Activated B cell treated with CpG ODN at 0.5 μM for 24 hours (primary cell): ENCODE measurements at regions not wholly inside any gene's neighbourhood (a gene's known extent, or its start where the extent isn't known, plus 50 kb on each side); places are given as distances from the start of the nearest gene placed in this dataset.

ENCODE experiments used
- ATAC-seq: fragments of 200-7000 bp; cut with Tn5 transposase; one replicate; pipeline ENCODE4 v1.10.0; 2021; ENCODE audit warnings: low read depth, mild to moderate bottlenecking, moderate library complexity
- CTCF ChIA-PET: fragments of 350-600 bp; sonication (Branson Sonifier 250); formaldehyde crosslinking; loops from one replicate; lab custom pipeline; 2021; ENCODE audit warnings: antibody characterized with exemption; lab: Charles Lee
- POLR2A ChIA-PET: fragments of 350-600 bp; sonication (Branson Sonifier 250); formaldehyde crosslinking; loops from one replicate; lab custom pipeline; 2021; ENCODE audit warnings: antibody characterized with exemption; lab: Charles Lee
- DNase-seq: peaks from one replicate; pipeline ENCODE4 v3.0.0; 2022
- H3K27ac Mint-ChIP-seq: one replicate; pipeline ENCODE4 v1.8.0; 2020; ENCODE audit warnings: mixed read lengths
- H3K27me3 Mint-ChIP-seq: one replicate; pipeline ENCODE4 v1.8.0; 2021; ENCODE audit warnings: mixed read lengths
- H3K36me3 Mint-ChIP-seq: one replicate; pipeline ENCODE4 v1.8.0; 2021; ENCODE audit warnings: low read depth, mixed read lengths
- H3K4me1 Mint-ChIP-seq: one replicate; pipeline ENCODE4 v1.8.0; 2021; ENCODE audit warnings: mixed read lengths
- H3K4me3 Mint-ChIP-seq: one replicate; pipeline ENCODE4 v1.8.0; 2020; ENCODE audit warnings: mild to moderate bottlenecking, mixed read lengths
- H3K9me3 Mint-ChIP-seq: one replicate; pipeline ENCODE4 v1.8.0; 2020; ENCODE audit warnings: mixed read lengths
- intact Hi-C: fragments of 100-400 bp; cut with micrococcal nuclease; formaldehyde crosslinking; loops from one replicate; pipeline ENCODE4 v1.15.1; 2024
- TF ChIP-seq, protein P1 (sequence below): fragments of 200-600 bp; IDR thresholded peaks from one replicate; pipeline ENCODE4 v1.8.0; 2022; ENCODE audit warnings: antibody characterized with exemption, mild to moderate bottlenecking

DNA sequence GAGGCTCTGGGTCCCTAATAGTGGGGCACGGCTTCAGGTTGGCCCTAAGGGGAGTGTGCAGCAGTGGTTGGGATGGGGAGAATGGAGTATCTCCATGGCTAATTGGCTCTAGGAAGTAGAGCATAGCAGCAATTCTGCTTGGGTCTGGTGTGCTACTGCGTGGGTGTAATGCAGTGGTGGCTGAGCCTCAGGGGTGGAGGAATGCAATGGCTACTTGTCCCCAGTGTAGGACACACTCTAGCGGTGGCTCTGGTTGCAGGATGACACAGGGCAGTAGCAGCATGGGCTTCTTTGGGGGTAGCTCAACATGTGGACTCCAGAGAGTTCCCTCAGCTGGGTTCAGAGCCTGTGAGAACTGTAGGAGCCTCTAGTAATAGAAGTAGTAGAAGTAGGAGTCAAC, 91.2 kb upstream of the FAM78B start:
- H3K27me3 Mint-ChIP-seq, result no peaks in the 10 kb centered on the region
- no peak overlapping the region for H3K4me3 Mint-ChIP-seq
- ATAC-seq (no peak), DNase-seq (no peak)
- intact Hi-C loops, result no loop called here
- no peaks in the 10 kb centered on the region for H3K36me3 Mint-ChIP-seq
- TF ChIP-seq, protein P1, sequence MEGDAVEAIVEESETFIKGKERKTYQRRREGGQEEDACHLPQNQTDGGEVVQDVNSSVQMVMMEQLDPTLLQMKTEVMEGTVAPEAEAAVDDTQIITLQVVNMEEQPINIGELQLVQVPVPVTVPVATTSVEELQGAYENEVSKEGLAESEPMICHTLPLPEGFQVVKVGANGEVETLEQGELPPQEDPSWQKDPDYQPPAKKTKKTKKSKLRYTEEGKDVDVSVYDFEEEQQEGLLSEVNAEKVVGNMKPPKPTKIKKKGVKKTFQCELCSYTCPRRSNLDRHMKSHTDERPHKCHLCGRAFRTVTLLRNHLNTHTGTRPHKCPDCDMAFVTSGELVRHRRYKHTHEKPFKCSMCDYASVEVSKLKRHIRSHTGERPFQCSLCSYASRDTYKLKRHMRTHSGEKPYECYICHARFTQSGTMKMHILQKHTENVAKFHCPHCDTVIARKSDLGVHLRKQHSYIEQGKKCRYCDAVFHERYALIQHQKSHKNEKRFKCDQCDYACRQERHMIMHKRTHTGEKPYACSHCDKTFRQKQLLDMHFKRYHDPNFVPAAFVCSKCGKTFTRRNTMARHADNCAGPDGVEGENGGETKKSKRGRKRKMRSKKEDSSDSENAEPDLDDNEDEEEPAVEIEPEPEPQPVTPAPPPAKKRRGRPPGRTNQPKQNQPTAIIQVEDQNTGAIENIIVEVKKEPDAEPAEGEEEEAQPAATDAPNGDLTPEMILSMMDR, result no peak
- POLR2A ChIA-PET, result no interaction called here
- CTCF ChIA-PET, result no interaction called here
- H3K9me3 Mint-ChIP-seq, result peaks cover 12% of the 10 kb centered on the region
- H3K4me1 Mint-ChIP-seq, result no peaks in the 10 kb centered on the region
- no peak overlapping the region for H3K27ac Mint-ChIP-seq

DNA sequence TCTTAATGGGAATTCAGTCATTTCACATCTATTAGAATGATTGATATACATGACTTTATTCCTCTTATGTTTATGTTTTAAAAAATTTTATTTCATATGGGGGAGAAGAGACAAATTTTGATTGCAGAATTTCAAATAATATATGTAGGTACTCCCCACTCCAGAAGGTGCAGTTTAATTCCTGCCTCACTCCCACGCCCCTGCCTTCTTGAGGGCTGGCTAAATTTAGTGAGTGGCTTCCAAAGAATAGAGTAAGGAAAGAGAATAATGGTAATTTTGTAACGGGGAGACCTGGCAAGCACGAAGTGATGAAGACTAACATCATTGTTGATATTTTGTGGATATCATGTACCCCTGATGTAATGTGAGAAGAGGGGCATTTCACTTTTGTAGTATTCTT, 94.7 kb upstream of the FAM78B start:
- POLR2A ChIA-PET, result no interaction called here
- CTCF ChIA-PET, result no interaction called here

DNA sequence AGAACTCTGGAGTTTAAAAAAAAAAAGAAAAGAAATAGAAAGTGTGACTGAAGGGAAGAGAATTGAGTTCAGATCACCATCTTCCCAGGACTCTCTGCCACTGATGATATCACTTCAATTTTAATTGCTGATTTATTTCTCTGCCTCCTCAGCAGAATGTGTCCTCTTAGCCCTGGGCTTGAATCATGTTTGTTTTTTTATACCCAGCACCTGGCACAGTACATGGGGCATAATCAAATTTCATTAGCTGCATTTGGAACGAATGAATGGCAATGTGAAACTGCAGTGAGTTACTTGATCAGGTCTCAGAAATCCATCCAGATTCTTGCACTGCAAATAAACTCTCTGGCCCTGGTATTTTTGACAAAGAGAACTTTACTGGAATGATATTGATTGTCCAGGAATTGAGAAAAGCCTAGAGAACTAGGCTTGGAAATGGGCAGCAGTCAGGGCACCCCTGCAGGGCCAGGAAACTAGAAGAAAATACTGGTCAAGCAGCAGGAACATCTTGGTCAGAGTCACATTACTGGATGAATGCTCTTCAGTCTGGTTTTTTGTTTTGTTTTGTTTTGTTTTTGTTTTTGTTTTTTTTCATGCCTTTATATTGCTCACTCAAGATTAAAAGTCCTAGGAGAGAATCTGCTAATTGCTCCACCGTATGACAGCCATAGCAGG, 103.8 kb upstream of the FAM78B start:
- ChIA-PET CTCF (no interaction called here), POLR2A (no interaction called here)
- TF ChIP-seq, protein P1, result no peak
- H3K36me3 Mint-ChIP-seq, result no peaks in the 10 kb centered on the region
- no peak overlapping the region for H3K4me3 Mint-ChIP-seq
- H3K9me3 Mint-ChIP-seq, result peaks cover 5% of the 10 kb centered on the region
- ATAC-seq (no peak), DNase-seq (no peak)
- no peaks in the 10 kb centered on the region for H3K4me1 Mint-ChIP-seq
- intact Hi-C loops, result no loop called here
- peaks cover 1% of the 10 kb centered on the region for H3K27me3 Mint-ChIP-seq
- H3K27ac Mint-ChIP-seq, result no peak overlapping the region

More for the DNA sequence above, 94.7 kb upstream of the FAM78B start:
- TF ChIP-seq, protein P1, result no peak
- DNase-seq, result no peak
- no peaks in the 10 kb centered on the region for H3K4me1 Mint-ChIP-seq
- no peak overlapping the region for H3K4me3 Mint-ChIP-seq
- no peaks in the 10 kb centered on the region for H3K27me3 Mint-ChIP-seq
- no peaks in the 10 kb centered on the region for H3K36me3 Mint-ChIP-seq
- ATAC-seq, result no peak
- intact Hi-C loops, result no loop called here
- peaks cover 4% of the 10 kb centered on the region for H3K9me3 Mint-ChIP-seq
- H3K27ac Mint-ChIP-seq, result no peak overlapping the region

DNA sequence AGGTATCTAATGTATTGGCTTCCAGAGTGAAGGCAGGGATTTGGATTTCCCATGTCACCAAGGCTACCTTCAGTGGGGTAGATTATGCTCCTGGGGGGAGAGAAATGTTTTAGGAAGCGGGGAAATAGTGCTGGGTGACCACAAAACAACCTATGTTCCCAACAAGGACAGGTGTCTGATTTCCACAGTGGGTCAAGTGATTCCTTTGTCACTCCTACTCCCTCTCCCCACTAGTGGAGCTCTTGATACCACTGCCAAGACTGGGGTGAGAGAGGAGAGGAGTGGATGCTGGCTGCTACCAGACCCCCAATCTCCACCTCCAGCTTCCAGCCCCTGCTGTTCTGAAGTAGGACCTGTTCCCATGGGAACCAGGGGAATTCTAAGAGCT, 104.3 kb upstream of the FAM78B start:
- Mint-ChIP-seq H3K27ac (no peak overlapping the region), H3K4me1 (no peaks in the 10 kb centered on the region), H3K9me3 (peaks cover 6% of the 10 kb centered on the region), H3K36me3 (no peaks in the 10 kb centered on the region), H3K4me3 (no peak overlapping the region), H3K27me3 (peaks cover 2% of the 10 kb centered on the region)
- TF ChIP-seq, protein P1, result no peak
- ChIA-PET CTCF (no interaction called here), POLR2A (no interaction called here)
- DNase-seq (no peak), ATAC-seq (no peak)
- intact Hi-C loops, result no loop called here

DNA sequence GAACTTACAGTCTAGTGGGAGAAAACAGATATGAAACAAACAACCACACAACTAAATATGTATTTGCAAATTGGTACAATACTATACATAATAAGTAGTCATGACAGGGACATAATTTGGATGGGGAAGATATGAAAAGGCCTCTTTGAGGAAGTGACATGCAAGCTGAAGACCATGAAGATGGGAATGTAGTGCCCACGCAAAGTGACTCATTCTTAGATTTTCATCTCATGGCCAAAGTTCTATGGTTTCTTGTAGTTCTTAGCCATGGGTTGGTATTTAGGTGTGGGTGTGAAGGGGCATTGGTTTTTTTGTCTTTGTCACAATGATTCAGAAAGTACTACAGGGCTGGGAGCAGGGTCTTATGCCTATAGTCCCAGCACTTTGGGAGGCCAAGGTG, 105.4 kb upstream of the FAM78B start:
- no peak for DNase-seq
- TF ChIP-seq, protein P1, result no peak
- ChIA-PET POLR2A (no interaction called here), CTCF (no interaction called here)
- peaks cover 2% of the 10 kb centered on the region for H3K27me3 Mint-ChIP-seq
- no peaks in the 10 kb centered on the region for H3K4me1 Mint-ChIP-seq
- ATAC-seq, result no peak
- intact Hi-C loops, result no loop called here
- H3K9me3 Mint-ChIP-seq, result peaks cover 7% of the 10 kb centered on the region
- H3K4me3 Mint-ChIP-seq, result no peak overlapping the region
- H3K36me3 Mint-ChIP-seq, result no peaks in the 10 kb centered on the region
- H3K27ac Mint-ChIP-seq, result no peak overlapping the region
